Thyroid gland (tissue), 4 donors: ENCODE measurements at regions not wholly inside any gene's neighbourhood (a gene's known extent, or its start where the extent isn't known, plus 50 kb on each side); places are given as distances from the start of the nearest gene placed in this dataset.

ENCODE experiments used
- CTCF ChIP-seq, 6 experiments: fragments of 200-600 bp in 3 of 6; fragments of 450-650 bp in 3 of 6; sonication (generic) in 3 of 6; IDR thresholded peaks; one replicate each; pipeline ENCODE4 v1.5.1; 2016 to 2019; ENCODE audit warnings: antibody characterized with exemption in 6 of 6, mild to moderate bottlenecking in 2 of 6, inconsistent platforms in 1 of 6, moderate library complexity in 1 of 6
- POLR2A ChIP-seq, 2 donors: fragments of 450-650 bp; IDR thresholded peaks; one replicate each; pipeline ENCODE4 v1.6.1; 2017; ENCODE audit warnings: antibody characterized with exemption in 2 of 2, mild to moderate bottlenecking in 2 of 2, moderate library complexity in 1 of 2

GRCh38 chr2:64793701-64794100, 140.0 kb upstream of the SERTAD2 start:
- TF ChIP-seq CTCF (IDR thresholded peaks at IDR 0.05), result no peak
- TF ChIP-seq POLR2A (IDR thresholded peaks at IDR 0.05), result no peak
